Stimulated activated CD8-positive, alpha-beta memory T cell treated with anti-CD3 and anti-CD28 coated beads, Interleukin-15, amount 100 ng/mL, for 48 hours (primary cell): ENCODE measurements at regions not wholly inside any gene's neighbourhood (a gene's known extent, or its start where the extent isn't known, plus 50 kb on each side); places are given as distances from the start of the nearest gene placed in this dataset.

Source experiments
- DNase-seq, 2 donors: peaks; one replicate each; pipeline ENCODE4 v3.0.0-alpha.2; 2020; ENCODE audit warnings: low read depth in 2 of 2

DNA sequence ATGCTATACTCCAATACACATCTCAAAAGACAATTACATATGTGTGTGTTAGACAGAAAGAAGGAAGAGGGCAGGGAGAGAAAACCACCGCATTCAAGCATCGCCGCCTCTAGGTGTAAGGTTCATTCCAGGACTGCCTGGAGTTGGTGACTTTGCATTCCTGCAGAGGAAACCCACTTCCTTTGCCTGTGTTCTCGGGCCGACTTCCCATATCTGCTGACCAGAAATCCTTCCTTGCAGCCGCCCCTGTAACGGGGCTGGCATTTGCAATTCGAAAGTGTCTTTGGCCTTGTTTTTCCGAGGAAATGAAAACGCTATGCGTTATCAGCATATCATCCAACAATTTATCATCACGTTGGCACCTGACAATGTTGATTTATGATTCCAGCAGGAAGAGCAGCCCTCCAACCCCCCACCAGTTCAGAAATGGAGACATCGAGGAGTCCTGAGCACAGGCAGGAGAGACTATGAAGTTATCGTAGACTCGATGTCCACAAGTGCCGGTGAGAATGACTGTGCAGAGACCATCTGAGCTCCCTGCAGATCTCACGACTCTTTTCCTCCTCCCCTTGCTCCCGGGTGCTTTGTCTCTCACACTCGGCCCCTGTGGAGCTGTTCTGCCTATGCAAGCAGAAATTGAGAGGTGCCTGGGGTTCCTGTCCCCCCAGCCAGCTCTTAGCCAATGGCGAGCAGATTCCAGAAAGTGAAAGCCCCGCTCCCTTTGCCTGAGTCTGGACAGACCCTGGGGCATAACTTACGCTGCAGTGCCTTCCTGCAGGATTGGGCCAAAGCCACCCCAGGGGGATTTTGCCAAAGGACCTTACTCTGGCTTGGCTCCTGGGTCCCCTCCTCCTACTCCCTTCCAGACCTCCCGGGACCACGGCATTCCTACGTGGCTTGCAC is 68.9 kb upstream of the FOXK1 start:
- no peak for DNase-seq

GRCh38 chr7:4613846-4614548 is 68.1 kb upstream of the FOXK1 start:
- DNase-seq: no peak

DNA sequence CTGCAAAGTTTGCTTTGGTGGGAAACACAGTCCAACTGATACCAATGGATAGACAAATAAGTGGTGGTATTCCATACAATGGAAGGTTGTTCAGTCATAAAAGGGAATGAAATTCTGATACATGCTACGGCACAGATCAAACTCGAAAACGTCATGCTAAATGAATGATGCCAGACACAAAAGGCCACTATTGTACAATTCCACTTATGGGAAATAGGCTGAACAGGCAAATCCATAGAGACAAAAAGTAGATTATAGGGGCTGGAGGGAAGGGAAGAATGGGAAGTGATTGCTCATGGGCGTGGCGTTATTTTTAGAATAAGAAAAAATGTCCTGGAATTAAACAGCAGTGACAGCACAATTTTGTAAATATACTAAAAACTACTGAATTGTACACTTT is 66.0 kb upstream of the FOXK1 start:
- no peak for DNase-seq

DNA sequence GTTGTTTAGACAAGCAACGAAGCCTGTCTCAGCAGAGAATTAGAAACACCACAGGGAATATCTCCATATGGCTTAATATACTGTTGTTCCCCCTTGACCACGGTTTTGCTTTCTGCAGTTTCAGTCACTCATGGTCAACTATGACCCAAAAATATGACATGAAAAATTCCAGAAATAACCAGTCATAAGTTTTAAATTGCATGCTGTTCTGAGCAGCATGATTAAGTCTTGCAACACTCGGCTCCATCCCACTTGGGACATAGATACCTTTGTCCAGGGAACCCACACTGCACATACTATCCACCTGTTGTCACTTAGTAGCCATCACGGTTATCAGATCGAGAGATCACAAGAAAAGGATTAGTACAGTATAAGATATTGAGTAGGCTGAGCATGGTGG is 60.7 kb upstream of the FOXK1 start:
- DNase-seq: no peak

DNA sequence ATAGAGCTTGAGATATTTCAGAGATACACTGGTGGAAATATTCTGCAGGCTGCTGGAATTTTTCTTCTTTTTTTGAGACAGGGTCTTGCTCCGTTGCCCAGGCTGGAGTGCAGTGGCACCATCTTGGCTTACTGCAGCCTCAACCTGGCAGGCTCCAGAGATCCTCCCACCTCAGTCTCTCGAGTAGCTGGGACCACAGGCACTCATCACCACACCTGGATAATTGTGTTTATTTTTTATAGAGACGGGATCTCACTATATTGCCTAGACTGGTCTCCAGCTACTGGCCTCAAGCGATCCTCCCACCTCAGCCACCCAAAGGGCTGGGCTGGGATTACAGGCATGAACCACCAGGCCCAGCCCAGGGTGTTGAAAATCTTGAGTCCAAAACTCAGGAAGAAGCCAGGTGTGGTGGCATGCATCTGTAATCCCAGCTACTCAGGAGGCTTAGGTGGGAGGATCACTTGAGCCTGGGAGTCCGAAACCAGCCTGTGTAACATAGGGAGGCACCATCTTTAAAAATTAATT is 55.7 kb upstream of the FOXK1 start:
- no peak for DNase-seq

- no peak for DNase-seq
Measured at GRCh38 chr7:4629287-4629895, 52.7 kb upstream of the FOXK1 start.

GRCh38 chr7:4631380-4632179 is 50.5 kb upstream of the FOXK1 start:
- DNase-seq: no peak
